ENCODE measurements at regions not wholly inside any gene's neighbourhood (a gene's known extent, or its start where the extent isn't known, plus 50 kb on each side); places are given as distances from the start of the nearest gene placed in this dataset.

- H3K27me3 ChIP-seq (ENCODE audit: control insufficient read depth, insufficient read depth, low read length), result no peaks in the 10 kb centered on the region
- H3K36me3 ChIP-seq (ENCODE audit: control insufficient read depth, insufficient read depth, low read length), result no peaks in the 10 kb centered on the region
- H3K4me3 ChIP-seq (ENCODE audit: low read depth, low read length), result no peak overlapping the region
- no peaks in the 10 kb centered on the region for H3K9me3 ChIP-seq (ENCODE audit: control insufficient read depth, insufficient read depth, low read length)
- no peak overlapping the region for H3K9ac ChIP-seq (ENCODE audit: low read depth, low read length)
- no peak overlapping the region for H3K27ac ChIP-seq (ENCODE audit: low read depth, low read length)
- peaks cover 7% of the 10 kb centered on the region; the same call in 1 of the 2 replicates for H3K4me1 ChIP-seq (ENCODE audit: control insufficient read depth, insufficient read depth, low read length)
Measured at GRCh38 chr14:51545396-51545795, 106.3 kb upstream of the FRMD6 start.

- Histone ChIP-seq H3K27me3 (ENCODE audit: control insufficient read depth, insufficient read depth, low read length) (no peaks in the 10 kb centered on the region), H3K27ac (ENCODE audit: low read depth, low read length) (no peak overlapping the region), H3K4me1 (ENCODE audit: control insufficient read depth, insufficient read depth, low read length) (peaks cover 7% of the 10 kb centered on the region; the same call in 1 of the 2 replicates), H3K36me3 (ENCODE audit: control insufficient read depth, insufficient read depth, low read length) (no peaks in the 10 kb centered on the region), H3K9ac (ENCODE audit: low read depth, low read length) (no peak overlapping the region), H3K4me3 (ENCODE audit: low read depth, low read length) (no peak overlapping the region), H3K9me3 (ENCODE audit: control insufficient read depth, insufficient read depth, low read length) (no peaks in the 10 kb centered on the region)
Measured at GRCh38 chr14:51546099-51546498, 105.6 kb upstream of the FRMD6 start.

- H3K36me3 ChIP-seq (ENCODE audit: control insufficient read depth, insufficient read depth, low read length), result no peaks in the 10 kb centered on the region
- no peaks in the 10 kb centered on the region for H3K27me3 ChIP-seq (ENCODE audit: control insufficient read depth, insufficient read depth, low read length)
- no peak overlapping the region for H3K4me3 ChIP-seq (ENCODE audit: low read depth, low read length)
- no peak overlapping the region for H3K27ac ChIP-seq (ENCODE audit: low read depth, low read length)
- no peaks in the 10 kb centered on the region for H3K9me3 ChIP-seq (ENCODE audit: control insufficient read depth, insufficient read depth, low read length)
- peaks cover 7% of the 10 kb centered on the region; the same call in 1 of the 2 replicates for H3K4me1 ChIP-seq (ENCODE audit: control insufficient read depth, insufficient read depth, low read length)
- H3K9ac ChIP-seq (ENCODE audit: low read depth, low read length), result no peak overlapping the region
Measured at GRCh38 chr14:51546603-51547258, 105.0 kb upstream of the FRMD6 start.

- Histone ChIP-seq H3K36me3 (ENCODE audit: control insufficient read depth, insufficient read depth, low read length) (no peaks in the 10 kb centered on the region), H3K9me3 (ENCODE audit: control insufficient read depth, insufficient read depth, low read length) (no peaks in the 10 kb centered on the region), H3K27me3 (ENCODE audit: control insufficient read depth, insufficient read depth, low read length) (no peaks in the 10 kb centered on the region), H3K9ac (ENCODE audit: low read depth, low read length) (no peak overlapping the region), H3K4me1 (ENCODE audit: control insufficient read depth, insufficient read depth, low read length) (peaks cover 7% of the 10 kb centered on the region; the same call in 1 of the 2 replicates), H3K27ac (ENCODE audit: low read depth, low read length) (no peak overlapping the region), H3K4me3 (ENCODE audit: low read depth, low read length) (no peak overlapping the region)
Measured at GRCh38 chr14:51547260-51547659, 104.5 kb upstream of the FRMD6 start.

- H3K27me3 ChIP-seq (ENCODE audit: control insufficient read depth, insufficient read depth, low read length), result no peaks in the 10 kb centered on the region
- H3K4me1 ChIP-seq (ENCODE audit: control insufficient read depth, insufficient read depth, low read length), result peaks cover 7% of the 10 kb centered on the region; the same call in 1 of the 2 replicates
- H3K36me3 ChIP-seq (ENCODE audit: control insufficient read depth, insufficient read depth, low read length), result no peaks in the 10 kb centered on the region
- H3K9ac ChIP-seq (ENCODE audit: low read depth, low read length), result no peak overlapping the region
- no peak overlapping the region for H3K4me3 ChIP-seq (ENCODE audit: low read depth, low read length)
- no peak overlapping the region for H3K27ac ChIP-seq (ENCODE audit: low read depth, low read length)
- no peaks in the 10 kb centered on the region for H3K9me3 ChIP-seq (ENCODE audit: control insufficient read depth, insufficient read depth, low read length)
Measured at GRCh38 chr14:51547701-51548100, 104.0 kb upstream of the FRMD6 start.

- Histone ChIP-seq H3K4me3 (ENCODE audit: low read depth, low read length) (no peak overlapping the region), H3K4me1 (ENCODE audit: control insufficient read depth, insufficient read depth, low read length) (peaks cover 7% of the 10 kb centered on the region; the same call in 1 of the 2 replicates), H3K27ac (ENCODE audit: low read depth, low read length) (no peak overlapping the region), H3K27me3 (ENCODE audit: control insufficient read depth, insufficient read depth, low read length) (no peaks in the 10 kb centered on the region), H3K9me3 (ENCODE audit: control insufficient read depth, insufficient read depth, low read length) (no peaks in the 10 kb centered on the region), H3K9ac (ENCODE audit: low read depth, low read length) (no peak overlapping the region), H3K36me3 (ENCODE audit: control insufficient read depth, insufficient read depth, low read length) (no peaks in the 10 kb centered on the region)
Measured at GRCh38 chr14:51548187-51548586, 103.5 kb upstream of the FRMD6 start.

GRCh38 chr14:51550636-51551035 lies 101.1 kb upstream of the FRMD6 start:
- peaks cover 2% of the 10 kb centered on the region; the same call in 1 of the 2 replicates for H3K4me1 ChIP-seq (ENCODE audit: control insufficient read depth, insufficient read depth, low read length)
- no peak overlapping the region for H3K4me3 ChIP-seq (ENCODE audit: low read depth, low read length)

GRCh38 chr14:51552275-51552674 lies 99.4 kb upstream of the FRMD6 start:
- no peaks in the 10 kb centered on the region for H3K9me3 ChIP-seq (ENCODE audit: control insufficient read depth, insufficient read depth, low read length)
- H3K4me3 ChIP-seq (ENCODE audit: low read depth, low read length), result no peak overlapping the region
- H3K9ac ChIP-seq (ENCODE audit: low read depth, low read length), result no peak overlapping the region
- no peaks in the 10 kb centered on the region for H3K4me1 ChIP-seq (ENCODE audit: control insufficient read depth, insufficient read depth, low read length)
- H3K27ac ChIP-seq (ENCODE audit: low read depth, low read length), result no peak overlapping the region
- H3K36me3 ChIP-seq (ENCODE audit: control insufficient read depth, insufficient read depth, low read length), result no peaks in the 10 kb centered on the region
- H3K27me3 ChIP-seq (ENCODE audit: control insufficient read depth, insufficient read depth, low read length), result no peaks in the 10 kb centered on the region

More at GRCh38 chr14:51550636-51551035, 101.1 kb upstream of the FRMD6 start:
- Histone ChIP-seq H3K27ac (ENCODE audit: low read depth, low read length) (no peak overlapping the region), H3K36me3 (ENCODE audit: control insufficient read depth, insufficient read depth, low read length) (no peaks in the 10 kb centered on the region), H3K9me3 (ENCODE audit: control insufficient read depth, insufficient read depth, low read length) (no peaks in the 10 kb centered on the region), H3K27me3 (ENCODE audit: control insufficient read depth, insufficient read depth, low read length) (no peaks in the 10 kb centered on the region), H3K9ac (ENCODE audit: low read depth, low read length) (no peak overlapping the region)

- Histone ChIP-seq H3K9ac (ENCODE audit: low read depth, low read length) (no peak overlapping the region), H3K36me3 (ENCODE audit: control insufficient read depth, insufficient read depth, low read length) (no peaks in the 10 kb centered on the region), H3K27ac (ENCODE audit: low read depth, low read length) (no peak overlapping the region), H3K4me1 (ENCODE audit: control insufficient read depth, insufficient read depth, low read length) (no peaks in the 10 kb centered on the region), H3K9me3 (ENCODE audit: control insufficient read depth, insufficient read depth, low read length) (no peaks in the 10 kb centered on the region), H3K27me3 (ENCODE audit: control insufficient read depth, insufficient read depth, low read length) (no peaks in the 10 kb centered on the region), H3K4me3 (ENCODE audit: low read depth, low read length) (no peak overlapping the region)
Measured at GRCh38 chr14:51552768-51553404, 98.8 kb upstream of the FRMD6 start.

- Histone ChIP-seq H3K4me3 (ENCODE audit: low read depth, low read length) (no peak overlapping the region), H3K4me1 (ENCODE audit: control insufficient read depth, insufficient read depth, low read length) (no peaks in the 10 kb centered on the region), H3K27me3 (ENCODE audit: control insufficient read depth, insufficient read depth, low read length) (no peaks in the 10 kb centered on the region), H3K9me3 (ENCODE audit: control insufficient read depth, insufficient read depth, low read length) (no peaks in the 10 kb centered on the region), H3K27ac (ENCODE audit: low read depth, low read length) (no peak overlapping the region), H3K9ac (ENCODE audit: low read depth, low read length) (no peak overlapping the region), H3K36me3 (ENCODE audit: control insufficient read depth, insufficient read depth, low read length) (no peaks in the 10 kb centered on the region)
Measured at GRCh38 chr14:51554339-51554920, 97.3 kb upstream of the FRMD6 start.

GRCh38 chr14:51554953-51555352 lies 96.8 kb upstream of the FRMD6 start:
- Histone ChIP-seq H3K9ac (ENCODE audit: low read depth, low read length) (no peak overlapping the region), H3K27me3 (ENCODE audit: control insufficient read depth, insufficient read depth, low read length) (no peaks in the 10 kb centered on the region), H3K4me3 (ENCODE audit: low read depth, low read length) (no peak overlapping the region), H3K9me3 (ENCODE audit: control insufficient read depth, insufficient read depth, low read length) (no peaks in the 10 kb centered on the region), H3K27ac (ENCODE audit: low read depth, low read length) (no peak overlapping the region), H3K4me1 (ENCODE audit: control insufficient read depth, insufficient read depth, low read length) (no peaks in the 10 kb centered on the region), H3K36me3 (ENCODE audit: control insufficient read depth, insufficient read depth, low read length) (no peaks in the 10 kb centered on the region)
